Stomach (tissue), 8 donors: ENCODE measurements at regions not wholly inside any gene's neighbourhood (a gene's known extent, or its start where the extent isn't known, plus 50 kb on each side); places are given as distances from the start of the nearest gene placed in this dataset.

Experiments
- DNase-seq, 2 donors: peaks; one replicate each; pipeline versions ENCODE4 v3.0.0 to v3.0.0-alpha.2; 2013 to 2019
- H3K27ac ChIP-seq, 5 donors: fragments of 200-600 bp in 4 of 5; sonication (generic) in 4 of 5; one replicate each; pipeline ENCODE4 v1.5.1; 2013 to 2019; ENCODE audit warnings: mild to moderate bottlenecking in 1 of 5, moderate library complexity in 1 of 5
- H3K27me3 ChIP-seq, 3 donors: fragments of 200-600 bp; sonication (generic); one replicate each; pipeline ENCODE4 v1.5.1; 2017 to 2019; ENCODE audit warnings: mixed run types in 1 of 3
- H3K36me3 ChIP-seq, 4 donors: fragments of 200-600 bp; sonication (generic); 1 replicate in 3 of 4; 2 replicates in 1 of 4; pipeline ENCODE4 v1.5.1; 2016 to 2019
- H3K4me1 ChIP-seq, 4 donors: fragments of 200-600 bp; sonication (generic); one replicate each; pipeline ENCODE4 v1.5.1; 2016 to 2019
- H3K4me3 ChIP-seq, 4 donors: fragments of 200-600 bp; sonication (generic) in 3 of 4; one replicate each; pipeline ENCODE4 v1.5.1; 2016 to 2019; ENCODE audit warnings: mild to moderate bottlenecking in 1 of 4
- H3K9me3 ChIP-seq, 4 donors: fragments of 200-600 bp; sonication (generic); one replicate each; pipeline ENCODE4 v1.5.1; 2016 to 2019
- EP300 ChIP-seq: sonication (generic); formaldehyde crosslinking; IDR thresholded peaks from one replicate; pipeline ENCODE4 v1.6.1; 2017; ENCODE audit warnings: antibody characterized with exemption
- POLR2A ChIP-seq, 4 donors: fragments of 450-650 bp; IDR thresholded peaks; one replicate each; pipeline ENCODE4 v1.6.1; 2016; ENCODE audit warnings: antibody characterized with exemption in 4 of 4, control low read depth in 2 of 4, mild to moderate bottlenecking in 1 of 4, moderate library complexity in 1 of 4
- POLR2AphosphoS5 ChIP-seq, 3 donors: sonication (generic); formaldehyde crosslinking; IDR thresholded peaks; one replicate each; pipeline ENCODE4 v1.6.1; 2016; ENCODE audit warnings: antibody characterized with exemption in 3 of 3
- WGBS, 5 donors: extraction: QIAGEN DNeasy Blood & Tissue Kit in 3 of 5; methylation state at CpG; one replicate each; pipeline versions ENCODE4 v1.1.5 to v1.1.7; 2013 to 2018; 5-methylcytosine and 5-hydroxymethylcytosine counted together
- intact Hi-C: fragments of 100-400 bp; cut with DNase I; formaldehyde crosslinking; loops from one replicate; pipeline ENCODE4 v1.15.1; 2023; ENCODE audit warnings: low total_unique reads
- TF ChIP-seq, protein P1 (sequence below), 7 experiments: fragments of 450-650 bp in 4 of 7; fragments of 200-600 bp in 3 of 7; sonication (generic) in 3 of 7; IDR thresholded peaks; one replicate each; pipeline ENCODE4 v1.5.1; 2016 to 2019; ENCODE audit warnings: antibody characterized with exemption in 7 of 7, control low read depth in 2 of 7, mild to moderate bottlenecking in 1 of 7
- donor health status: healthy with polysubstance abuse.
- donor health status: Bipolar disorder and iron deficiency.
- donor health status: healthy.

GRCh38 chr10:10508211-10508610 is 509.5 kb upstream of the CELF2 start:
- no peak overlapping the region for H3K27ac ChIP-seq
- DNase-seq, result no peak
- intact Hi-C loops, result no loop called here
- 51 to 61% (median 55%) methylated on average over 3 of the region's 3 CpGs for WGBS, 5 donors
- no peaks in the 10 kb centered on the region for H3K4me1 ChIP-seq
- H3K9me3 ChIP-seq, result no peaks in the 10 kb centered on the region
- H3K27me3 ChIP-seq, result no peaks in the 10 kb centered on the region
- H3K36me3 ChIP-seq, result no peaks in the 10 kb centered on the region
- no peak overlapping the region for H3K4me3 ChIP-seq
- TF ChIP-seq, protein P1, sequence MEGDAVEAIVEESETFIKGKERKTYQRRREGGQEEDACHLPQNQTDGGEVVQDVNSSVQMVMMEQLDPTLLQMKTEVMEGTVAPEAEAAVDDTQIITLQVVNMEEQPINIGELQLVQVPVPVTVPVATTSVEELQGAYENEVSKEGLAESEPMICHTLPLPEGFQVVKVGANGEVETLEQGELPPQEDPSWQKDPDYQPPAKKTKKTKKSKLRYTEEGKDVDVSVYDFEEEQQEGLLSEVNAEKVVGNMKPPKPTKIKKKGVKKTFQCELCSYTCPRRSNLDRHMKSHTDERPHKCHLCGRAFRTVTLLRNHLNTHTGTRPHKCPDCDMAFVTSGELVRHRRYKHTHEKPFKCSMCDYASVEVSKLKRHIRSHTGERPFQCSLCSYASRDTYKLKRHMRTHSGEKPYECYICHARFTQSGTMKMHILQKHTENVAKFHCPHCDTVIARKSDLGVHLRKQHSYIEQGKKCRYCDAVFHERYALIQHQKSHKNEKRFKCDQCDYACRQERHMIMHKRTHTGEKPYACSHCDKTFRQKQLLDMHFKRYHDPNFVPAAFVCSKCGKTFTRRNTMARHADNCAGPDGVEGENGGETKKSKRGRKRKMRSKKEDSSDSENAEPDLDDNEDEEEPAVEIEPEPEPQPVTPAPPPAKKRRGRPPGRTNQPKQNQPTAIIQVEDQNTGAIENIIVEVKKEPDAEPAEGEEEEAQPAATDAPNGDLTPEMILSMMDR (IDR thresholded peaks at IDR 0.05), result no peak
- TF ChIP-seq EP300, result no peak

GRCh38 chr10:10510179-10510578 is 507.5 kb upstream of the CELF2 start:
- no peak for DNase-seq
- Histone ChIP-seq H3K27me3 (no peaks in the 10 kb centered on the region), H3K4me3 (no peak overlapping the region), H3K27ac (no peak overlapping the region), H3K9me3 (no peaks in the 10 kb centered on the region), H3K36me3 (no peaks in the 10 kb centered on the region), H3K4me1 (no peaks in the 10 kb centered on the region)
- 92 to 96% (median 93%) methylated on average over 3 of the region's 3 CpGs for WGBS, 5 donors
- TF ChIP-seq POLR2AphosphoS5 (IDR thresholded peaks at IDR 0.05), result no peak
- no peak for TF ChIP-seq EP300
- TF ChIP-seq, protein P1 (IDR thresholded peaks at IDR 0.05), result no peak
- TF ChIP-seq POLR2A (IDR thresholded peaks at IDR 0.05), result no peak
- intact Hi-C loops, result no loop called here

GRCh38 chr10:10513067-10513466 is 504.6 kb upstream of the CELF2 start:
- Histone ChIP-seq H3K27ac (no peak overlapping the region), H3K4me3 (no peak overlapping the region), H3K27me3 (no peaks in the 10 kb centered on the region), H3K9me3 (no peaks in the 10 kb centered on the region), H3K36me3 (no peaks in the 10 kb centered on the region), H3K4me1 (no peaks in the 10 kb centered on the region)
- 58 to 79% (median 68%) methylated on average over 1 of the region's 1 CpG for WGBS, 5 donors
- no peak for DNase-seq
- intact Hi-C loops, result no loop called here
- TF ChIP-seq POLR2A (IDR thresholded peaks at IDR 0.05), result no peak
- TF ChIP-seq, protein P1 (IDR thresholded peaks at IDR 0.05), result no peak
- TF ChIP-seq EP300, result no peak
- TF ChIP-seq POLR2AphosphoS5 (IDR thresholded peaks at IDR 0.05), result no peak

DNA sequence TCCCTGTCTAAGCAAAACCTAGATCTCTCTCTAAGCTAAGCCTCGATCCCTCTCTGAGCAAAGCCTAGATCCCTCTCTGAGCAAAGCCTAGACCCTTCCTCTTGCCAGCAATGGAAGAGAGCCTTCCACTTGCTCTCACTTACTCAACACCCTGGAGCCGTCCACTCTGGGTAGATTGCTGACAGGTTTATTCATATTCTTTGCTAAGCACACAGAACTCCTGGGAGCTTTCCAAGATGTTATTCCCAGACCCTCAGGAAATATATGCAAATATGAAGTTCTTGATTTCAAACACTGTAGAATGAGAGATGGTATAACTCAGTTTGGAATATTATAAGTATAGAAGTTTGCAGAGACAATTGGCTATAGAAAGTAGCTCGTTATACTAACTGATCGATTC is 503.8 kb upstream of the CELF2 start:
- DNase-seq, result no peak
- H3K27ac ChIP-seq, result no peak overlapping the region
- WGBS, 5 donors, result 85 to 89% (median 86%) methylated on average over 4 of the region's 4 CpGs
- no peak overlapping the region for H3K4me3 ChIP-seq
- TF ChIP-seq, protein P1 (IDR thresholded peaks at IDR 0.05), result no peak
- TF ChIP-seq POLR2AphosphoS5 (IDR thresholded peaks at IDR 0.05), result no peak
- no peaks in the 10 kb centered on the region for H3K9me3 ChIP-seq
- intact Hi-C loops, result no loop called here
- no peaks in the 10 kb centered on the region for H3K4me1 ChIP-seq
- H3K36me3 ChIP-seq, result no peaks in the 10 kb centered on the region
- no peaks in the 10 kb centered on the region for H3K27me3 ChIP-seq

DNA sequence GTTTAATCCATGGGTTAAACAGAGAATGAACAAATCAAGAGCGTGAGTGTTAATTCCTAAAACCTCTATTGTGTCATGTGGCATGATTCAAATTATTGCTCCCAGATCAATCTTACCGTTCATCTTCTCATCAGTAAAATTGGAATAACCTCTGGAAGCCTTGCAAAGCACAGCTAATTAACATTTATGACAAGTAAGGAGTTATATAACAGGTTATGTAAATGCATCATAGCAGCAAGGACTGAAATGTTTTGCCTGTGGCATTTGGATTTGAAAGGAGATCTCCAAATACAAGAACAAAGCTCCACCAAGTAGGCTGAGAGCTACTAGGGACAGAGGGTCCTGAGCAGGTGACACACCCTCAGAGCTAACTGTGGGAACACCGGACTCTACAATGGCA is 502.9 kb upstream of the CELF2 start:
- no peak for DNase-seq
- intact Hi-C loops, result no loop called here
- H3K4me3 ChIP-seq, result no peak overlapping the region
- 75 to 89% (median 84%) methylated on average over 3 of the region's 3 CpGs for WGBS, 5 donors
- H3K9me3 ChIP-seq, result no peaks in the 10 kb centered on the region
- TF ChIP-seq, protein P1 (IDR thresholded peaks at IDR 0.05), result no peak
- TF ChIP-seq POLR2A (IDR thresholded peaks at IDR 0.05) (no peak), POLR2AphosphoS5 (IDR thresholded peaks at IDR 0.05) (no peak)
- H3K36me3 ChIP-seq, result no peaks in the 10 kb centered on the region
- no peak overlapping the region for H3K27ac ChIP-seq
- H3K27me3 ChIP-seq, result peaks cover 0 to 3% (median 0%) of the 10 kb centered on the region in 3 donors
- no peaks in the 10 kb centered on the region for H3K4me1 ChIP-seq
